Activated B cell treated with CpG ODN at 0.5 μM for 24 hours (primary cell): ENCODE measurements at regions not wholly inside any gene's neighbourhood (a gene's known extent, or its start where the extent isn't known, plus 50 kb on each side); places are given as distances from the start of the nearest gene placed in this dataset.

Experiments
- ATAC-seq: fragments of 200-7000 bp; cut with Tn5 transposase; one replicate; pipeline ENCODE4 v1.10.0; 2021; ENCODE audit warnings: low read depth, mild to moderate bottlenecking, moderate library complexity
- CTCF ChIA-PET: fragments of 350-600 bp; sonication (Branson Sonifier 250); formaldehyde crosslinking; loops from one replicate; lab custom pipeline; 2021; ENCODE audit warnings: antibody characterized with exemption; lab: Charles Lee
- POLR2A ChIA-PET: fragments of 350-600 bp; sonication (Branson Sonifier 250); formaldehyde crosslinking; loops from one replicate; lab custom pipeline; 2021; ENCODE audit warnings: antibody characterized with exemption; lab: Charles Lee
- DNase-seq: peaks from one replicate; pipeline ENCODE4 v3.0.0; 2022
- H3K27ac Mint-ChIP-seq: one replicate; pipeline ENCODE4 v1.8.0; 2020; ENCODE audit warnings: mixed read lengths
- H3K27me3 Mint-ChIP-seq: one replicate; pipeline ENCODE4 v1.8.0; 2021; ENCODE audit warnings: mixed read lengths
- H3K36me3 Mint-ChIP-seq: one replicate; pipeline ENCODE4 v1.8.0; 2021; ENCODE audit warnings: low read depth, mixed read lengths
- H3K4me1 Mint-ChIP-seq: one replicate; pipeline ENCODE4 v1.8.0; 2021; ENCODE audit warnings: mixed read lengths
- H3K4me3 Mint-ChIP-seq: one replicate; pipeline ENCODE4 v1.8.0; 2020; ENCODE audit warnings: mild to moderate bottlenecking, mixed read lengths
- H3K9me3 Mint-ChIP-seq: one replicate; pipeline ENCODE4 v1.8.0; 2020; ENCODE audit warnings: mixed read lengths
- CTCF ChIP-seq: fragments of 200-600 bp; IDR thresholded peaks from one replicate; pipeline ENCODE4 v1.8.0; 2022; ENCODE audit warnings: antibody characterized with exemption, mild to moderate bottlenecking
- intact Hi-C: fragments of 100-400 bp; cut with micrococcal nuclease; formaldehyde crosslinking; loops from one replicate; pipeline ENCODE4 v1.15.1; 2024

DNA sequence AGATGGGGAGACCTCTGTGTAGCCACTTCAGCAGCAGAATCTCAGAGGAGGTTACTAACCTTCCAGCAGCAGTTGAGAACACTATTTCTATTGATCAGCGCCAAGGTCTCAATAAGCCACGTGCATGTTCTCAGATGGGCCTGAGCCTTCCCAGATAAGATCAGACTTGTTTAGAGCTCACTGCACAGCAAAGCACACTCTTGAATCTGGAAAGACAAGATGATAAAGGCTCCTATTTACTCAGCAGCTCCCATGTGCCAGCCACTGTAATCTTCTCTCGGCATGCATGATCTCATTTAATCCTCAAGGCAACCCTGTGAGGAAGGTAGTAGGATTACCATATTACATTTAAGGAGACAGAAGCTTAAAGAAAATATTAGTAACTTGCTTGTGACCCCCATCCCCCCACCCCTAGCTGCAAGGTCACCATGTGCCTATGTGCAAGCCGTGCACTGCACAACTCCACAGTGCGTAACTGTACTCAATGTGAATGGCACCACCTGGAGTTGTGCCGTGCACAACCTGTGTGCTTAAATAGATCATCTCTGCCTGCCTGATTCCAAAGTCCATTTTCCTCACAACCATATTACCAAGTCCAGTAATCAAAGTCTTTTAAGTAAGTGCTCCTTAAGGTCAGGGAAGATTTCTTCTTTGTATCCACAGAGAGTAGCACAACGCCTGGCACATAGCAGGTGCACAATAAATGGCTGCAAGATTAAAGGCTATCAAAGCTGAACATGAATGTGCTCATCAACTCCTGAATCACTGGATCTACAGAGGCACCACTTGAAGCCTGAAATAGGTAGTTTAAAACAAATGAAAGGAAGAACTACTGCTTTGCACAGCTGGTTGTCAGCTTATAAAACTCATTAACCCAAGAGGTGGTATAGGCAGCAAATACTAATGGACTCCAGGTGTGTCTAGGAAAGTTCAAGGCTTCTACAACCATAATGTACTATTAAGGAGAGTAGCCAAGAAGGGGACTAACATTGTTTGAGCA, 293.8 kb downstream of the BUD13 start:
- ChIA-PET POLR2A (no interaction called here), CTCF (no interaction called here)
- no peaks in the 10 kb centered on the region for H3K9me3 Mint-ChIP-seq
- intact Hi-C loops: no loop called here
- no peaks in the 10 kb centered on the region for H3K4me1 Mint-ChIP-seq
- no peak for ATAC-seq
- no peak for DNase-seq
- H3K4me3 Mint-ChIP-seq: no peak overlapping the region
- H3K27ac Mint-ChIP-seq: no peak overlapping the region
- H3K36me3 Mint-ChIP-seq: no peaks in the 10 kb centered on the region
- no peak for TF ChIP-seq CTCF
- H3K27me3 Mint-ChIP-seq: peaks cover 3% of the 10 kb centered on the region

DNA sequence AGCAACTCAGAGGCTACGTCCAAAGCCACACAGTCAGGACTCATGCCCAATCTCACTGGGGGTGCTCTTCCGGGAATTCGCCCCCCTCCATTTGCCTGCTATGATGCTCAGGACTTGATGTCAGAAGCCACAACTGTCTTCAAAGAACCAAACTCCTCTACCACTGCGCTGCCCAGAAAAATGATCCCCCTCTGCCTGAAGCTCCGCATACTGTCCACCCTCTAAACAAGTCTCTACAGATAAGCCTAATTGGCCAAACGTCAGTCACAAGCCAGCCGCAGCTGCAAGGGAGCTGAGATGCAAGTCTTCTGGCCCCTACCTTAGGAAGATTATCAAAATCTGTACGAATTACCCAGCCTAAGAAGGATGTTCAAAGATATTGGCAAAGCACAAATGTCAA, 294.6 kb downstream of the BUD13 start:
- Mint-ChIP-seq H3K27me3 (peaks cover 3% of the 10 kb centered on the region), H3K27ac (no peak overlapping the region), H3K36me3 (no peaks in the 10 kb centered on the region), H3K9me3 (no peaks in the 10 kb centered on the region), H3K4me3 (no peak overlapping the region), H3K4me1 (no peaks in the 10 kb centered on the region)
- intact Hi-C loops: no loop called here
- DNase-seq (no peak), ATAC-seq (no peak)
- ChIA-PET CTCF (no interaction called here), POLR2A (no interaction called here)
- no peak for TF ChIP-seq CTCF

DNA sequence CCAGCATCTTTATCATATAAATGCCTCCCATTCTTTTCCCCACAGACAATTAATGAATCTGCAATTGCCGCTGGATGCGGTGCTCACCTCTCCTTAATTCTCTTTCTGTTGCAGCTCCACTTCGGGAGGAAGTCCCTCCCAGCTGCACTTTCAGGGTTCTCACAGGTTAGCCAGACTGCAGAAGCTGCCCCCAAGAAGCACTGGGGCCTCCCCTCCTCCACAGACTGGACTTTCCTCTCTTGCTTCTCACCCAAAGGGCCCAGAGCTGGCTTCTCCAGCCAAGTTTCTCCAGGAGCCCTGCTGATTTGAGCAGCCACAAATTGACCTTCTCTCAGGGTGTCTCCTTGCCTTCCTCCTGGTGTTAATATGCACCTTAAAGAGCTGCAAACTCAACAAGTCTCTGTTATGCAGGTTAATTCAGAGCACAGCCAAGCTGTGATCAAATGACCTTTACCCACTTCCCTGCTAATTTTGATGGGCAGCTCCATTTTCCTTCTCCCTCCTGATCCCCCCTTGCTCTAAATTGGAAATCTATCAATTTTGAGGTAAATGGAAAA, 298.9 kb downstream of the BUD13 start:
- no peak for ATAC-seq
- ChIA-PET POLR2A (no interaction called here), CTCF (no interaction called here)
- no peaks in the 10 kb centered on the region for H3K9me3 Mint-ChIP-seq
- no peak for DNase-seq
- H3K4me1 Mint-ChIP-seq: no peaks in the 10 kb centered on the region
- H3K36me3 Mint-ChIP-seq: no peaks in the 10 kb centered on the region
- intact Hi-C loops: no loop called here
- TF ChIP-seq CTCF: no peak
- peaks cover 5% of the 10 kb centered on the region for H3K27me3 Mint-ChIP-seq
- H3K27ac Mint-ChIP-seq: no peak overlapping the region
- H3K4me3 Mint-ChIP-seq: no peak overlapping the region

- Mint-ChIP-seq H3K36me3 (no peaks in the 10 kb centered on the region), H3K27ac (no peak overlapping the region), H3K4me1 (no peaks in the 10 kb centered on the region), H3K9me3 (no peaks in the 10 kb centered on the region), H3K4me3 (no peak overlapping the region), H3K27me3 (peaks cover 5% of the 10 kb centered on the region)
- no peak for ATAC-seq
- ChIA-PET CTCF (no interaction called here), POLR2A (no interaction called here)
- no peak for DNase-seq
- TF ChIP-seq CTCF: no peak
- intact Hi-C loops: no loop called here
Observed at GRCh38 chr11:116473206-116473769, 299.5 kb downstream of the BUD13 start.

- TF ChIP-seq CTCF: no peak
- peaks cover 5% of the 10 kb centered on the region for H3K27me3 Mint-ChIP-seq
- ChIA-PET CTCF (no interaction called here), POLR2A (no interaction called here)
- intact Hi-C loops: no loop called here
- no peaks in the 10 kb centered on the region for H3K4me1 Mint-ChIP-seq
- ATAC-seq (no peak), DNase-seq (no peak)
- H3K36me3 Mint-ChIP-seq: no peaks in the 10 kb centered on the region
- H3K4me3 Mint-ChIP-seq: no peak overlapping the region
- H3K9me3 Mint-ChIP-seq: no peaks in the 10 kb centered on the region
- no peak overlapping the region for H3K27ac Mint-ChIP-seq
Observed at GRCh38 chr11:116472651-116473050, 300.1 kb downstream of the BUD13 start.
